GM13977 (cell line): ENCODE measurements at regions not wholly inside any gene's neighbourhood (a gene's known extent, or its start where the extent isn't known, plus 50 kb on each side); places are given as distances from the start of the nearest gene placed in this dataset.
"Not testable (repeated sequence)": the region's sequence is repeated elsewhere in the genome, so short reads cannot be mapped to it uniquely, and the experiment has no call there.

ENCODE experiments used
- DNase-seq: peaks from one replicate; pipeline ENCODE4 v3.0.0; 2012; ENCODE audit warnings: low spot score
- in situ Hi-C: fragments of 300-500 bp; cut with MboI; formaldehyde crosslinking; loops from one replicate; pipeline ENCODE4 v1.12.0; 2022; ENCODE audit warnings: low sequenced_read_pairs, low pct_unique_long_range_greater_than_20kb, mixed read lengths, inconsistent platforms; ENCODE audit not compliant: unreplicated experiment
- TF ChIP-seq, protein P1 (sequence below): IDR thresholded peaks from 2 replicates; pipeline ENCODE4 v1.5.1; 2012; ENCODE audit warnings: mild to moderate bottlenecking, control low read depth; ENCODE audit not compliant: insufficient read depth; ENCODE audit errors: extremely low read depth, missing control alignments

DNA sequence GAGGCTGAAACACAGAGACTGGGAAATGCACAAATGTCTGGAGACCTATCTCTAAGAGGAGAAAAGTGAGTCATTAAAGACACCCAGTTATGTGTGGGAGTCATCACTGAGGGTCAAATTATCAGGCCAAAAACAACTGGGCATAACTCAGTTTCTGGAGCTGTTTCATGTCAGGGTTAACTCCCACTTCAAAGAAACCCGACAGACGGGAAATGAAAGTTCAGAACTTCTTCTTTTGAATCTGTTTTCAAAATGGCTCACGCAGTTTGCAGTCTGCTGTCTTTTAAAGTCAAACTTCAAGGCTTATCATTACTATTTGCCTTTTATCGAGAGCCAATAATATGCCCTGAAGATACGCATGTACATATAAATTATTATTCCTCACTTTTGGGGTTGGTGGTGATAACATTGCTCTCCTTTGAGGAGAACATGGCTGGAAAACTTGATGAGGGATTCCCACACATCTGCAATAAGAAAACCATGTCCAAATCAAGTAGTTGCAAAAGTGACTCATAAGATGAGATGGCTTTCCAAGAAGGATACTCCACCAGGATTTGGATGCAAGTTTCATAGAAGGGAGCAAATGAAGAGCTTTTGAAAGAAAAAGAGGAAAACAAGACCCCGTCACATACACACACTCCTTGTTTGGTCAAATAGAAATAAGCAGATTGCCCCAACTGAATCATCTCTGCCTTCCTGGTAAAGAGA is 341.4 kb downstream of the ADAMTS20 start:
- TF ChIP-seq, protein P1, sequence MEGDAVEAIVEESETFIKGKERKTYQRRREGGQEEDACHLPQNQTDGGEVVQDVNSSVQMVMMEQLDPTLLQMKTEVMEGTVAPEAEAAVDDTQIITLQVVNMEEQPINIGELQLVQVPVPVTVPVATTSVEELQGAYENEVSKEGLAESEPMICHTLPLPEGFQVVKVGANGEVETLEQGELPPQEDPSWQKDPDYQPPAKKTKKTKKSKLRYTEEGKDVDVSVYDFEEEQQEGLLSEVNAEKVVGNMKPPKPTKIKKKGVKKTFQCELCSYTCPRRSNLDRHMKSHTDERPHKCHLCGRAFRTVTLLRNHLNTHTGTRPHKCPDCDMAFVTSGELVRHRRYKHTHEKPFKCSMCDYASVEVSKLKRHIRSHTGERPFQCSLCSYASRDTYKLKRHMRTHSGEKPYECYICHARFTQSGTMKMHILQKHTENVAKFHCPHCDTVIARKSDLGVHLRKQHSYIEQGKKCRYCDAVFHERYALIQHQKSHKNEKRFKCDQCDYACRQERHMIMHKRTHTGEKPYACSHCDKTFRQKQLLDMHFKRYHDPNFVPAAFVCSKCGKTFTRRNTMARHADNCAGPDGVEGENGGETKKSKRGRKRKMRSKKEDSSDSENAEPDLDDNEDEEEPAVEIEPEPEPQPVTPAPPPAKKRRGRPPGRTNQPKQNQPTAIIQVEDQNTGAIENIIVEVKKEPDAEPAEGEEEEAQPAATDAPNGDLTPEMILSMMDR: no peak
- in situ Hi-C loops: no loop called here
- DNase-seq: peak; percentile 44

DNA sequence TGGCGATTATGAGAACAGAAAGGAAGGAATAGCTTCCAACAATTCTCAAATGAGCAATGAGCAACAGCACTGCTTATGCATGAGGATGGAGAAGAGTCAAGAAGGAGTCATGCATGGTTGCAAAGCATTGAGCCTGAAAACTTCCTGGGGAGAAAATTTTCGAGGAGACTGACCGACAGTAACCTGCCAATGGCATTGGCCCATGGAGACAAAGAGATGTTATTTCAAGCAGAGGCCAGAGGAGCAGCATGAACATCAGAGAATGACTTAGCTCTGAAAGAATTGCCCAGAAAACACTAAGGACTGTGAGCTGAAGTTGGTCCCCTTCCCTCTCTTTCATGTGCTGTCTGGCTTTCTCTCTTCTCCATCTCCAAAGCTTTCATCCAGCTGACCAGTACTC is 343.4 kb downstream of the ADAMTS20 start:
- in situ Hi-C loops: no loop called here
- TF ChIP-seq, protein P1: no peak
- no peak for DNase-seq

DNA sequence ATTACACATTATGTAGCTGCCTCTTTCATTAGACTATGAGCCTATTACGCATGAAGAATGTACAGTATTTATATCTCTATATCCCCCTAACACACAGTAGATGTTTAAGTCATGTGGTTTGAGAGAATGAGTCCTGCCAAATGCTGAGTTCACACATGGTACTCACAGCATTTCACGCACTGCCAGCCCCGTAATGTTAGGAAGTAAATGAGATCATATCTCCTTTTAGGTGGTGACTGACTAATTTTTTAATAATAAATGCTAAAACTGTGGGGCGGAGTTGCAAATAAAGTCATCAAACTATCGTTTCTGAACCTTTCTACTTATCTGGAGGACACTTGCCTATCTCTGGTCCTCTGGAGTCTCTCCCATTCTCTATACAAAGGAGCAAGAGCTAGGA is 343.8 kb downstream of the ADAMTS20 start:
- TF ChIP-seq, protein P1: no peak
- in situ Hi-C loops: no loop called here
- DNase-seq: no peak

DNA sequence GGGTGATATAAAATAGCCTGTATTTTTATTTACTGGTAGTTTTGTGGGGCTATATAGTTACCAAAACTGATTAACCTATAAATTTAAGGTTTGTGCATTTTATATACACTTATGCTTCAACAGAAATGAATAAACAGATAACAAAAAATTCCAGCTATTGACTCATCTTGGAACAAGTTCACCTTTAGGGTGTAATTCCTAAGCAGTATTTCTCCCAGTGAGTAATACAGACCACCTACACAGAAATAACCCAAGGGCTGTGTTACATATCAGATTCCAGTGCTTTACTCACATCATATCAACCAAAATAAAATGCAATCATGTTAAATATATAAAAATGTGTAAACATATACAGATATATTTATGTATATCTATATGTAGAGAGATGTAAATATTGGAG is 345.6 kb downstream of the ADAMTS20 start:
- TF ChIP-seq, protein P1: no peak
- DNase-seq: no peak
- in situ Hi-C loops: no loop called here

DNA sequence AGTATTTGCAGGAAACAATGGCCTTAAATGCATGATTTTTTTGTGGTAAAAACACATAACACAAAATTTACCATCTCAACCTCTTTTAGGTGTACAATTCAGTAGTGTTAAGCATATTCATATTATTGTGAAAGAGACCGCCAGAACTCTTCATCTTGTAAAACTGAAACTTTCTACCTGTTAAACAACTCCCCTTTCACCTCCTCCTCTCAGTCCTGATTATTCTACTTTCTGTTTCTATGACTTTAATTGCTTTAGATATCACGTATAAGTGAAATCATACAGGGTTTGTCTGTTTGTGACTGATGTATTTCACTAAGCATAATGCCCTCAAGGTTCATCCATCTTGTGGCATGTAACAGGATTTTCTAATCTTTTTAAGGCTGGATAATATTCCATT is 353.4 kb downstream of the ADAMTS20 start:
- TF ChIP-seq, protein P1: no peak
- no peak for DNase-seq
- in situ Hi-C loops: no loop called here

DNA sequence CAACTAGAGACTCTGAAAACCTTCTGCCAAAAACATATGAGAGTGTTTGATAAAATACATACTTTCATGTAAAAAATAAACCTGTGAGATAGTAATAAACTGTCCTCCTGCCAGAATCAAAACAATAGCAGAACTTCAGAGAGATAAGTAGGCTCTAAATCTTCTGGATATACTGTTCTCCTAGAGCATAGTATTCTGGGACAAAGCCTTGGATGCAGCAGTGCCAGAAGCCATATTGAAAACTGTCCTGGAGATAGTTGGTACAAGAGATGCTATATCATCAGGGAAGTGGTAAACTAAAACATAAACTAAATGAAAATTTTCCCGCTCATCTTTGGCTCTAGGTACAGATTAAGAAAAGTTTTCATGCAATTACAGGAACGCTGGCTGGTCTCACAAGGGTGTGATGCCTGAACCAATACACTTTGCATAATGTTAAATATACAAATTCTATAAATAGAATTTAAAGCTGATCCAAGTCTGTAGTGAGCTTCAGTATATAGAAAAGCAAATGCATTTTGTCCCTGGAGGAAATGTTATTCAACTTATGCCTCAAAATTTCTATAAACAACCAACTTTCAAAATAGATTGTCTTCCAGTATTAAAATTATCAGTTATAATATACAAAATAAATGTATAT is 355.6 kb downstream of the ADAMTS20 start:
- no peak for DNase-seq
- in situ Hi-C loops: no loop called here
- TF ChIP-seq, protein P1: no peak

DNA sequence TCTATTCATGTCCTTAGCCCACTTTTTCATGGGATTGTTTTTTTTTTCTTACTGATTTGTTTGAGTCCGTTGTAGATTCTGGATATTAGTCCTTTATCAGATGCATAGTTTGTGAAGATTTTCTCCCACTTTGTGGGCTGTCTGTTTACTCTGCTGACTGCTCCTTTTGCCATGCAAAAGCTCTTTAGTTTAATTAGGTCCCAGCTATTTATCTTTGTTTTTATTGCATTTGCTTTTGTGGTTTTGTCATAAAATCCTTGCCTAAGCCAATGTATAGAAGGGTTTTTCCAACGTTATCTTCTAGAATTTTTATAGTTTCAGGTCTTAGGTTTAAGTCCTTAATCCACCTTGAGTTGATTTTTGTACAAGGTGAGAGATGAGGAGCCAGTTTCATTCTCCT is 358.9 kb downstream of the ADAMTS20 start:
- DNase-seq, in situ Hi-C loops: not testable (repeated sequence)

DNA sequence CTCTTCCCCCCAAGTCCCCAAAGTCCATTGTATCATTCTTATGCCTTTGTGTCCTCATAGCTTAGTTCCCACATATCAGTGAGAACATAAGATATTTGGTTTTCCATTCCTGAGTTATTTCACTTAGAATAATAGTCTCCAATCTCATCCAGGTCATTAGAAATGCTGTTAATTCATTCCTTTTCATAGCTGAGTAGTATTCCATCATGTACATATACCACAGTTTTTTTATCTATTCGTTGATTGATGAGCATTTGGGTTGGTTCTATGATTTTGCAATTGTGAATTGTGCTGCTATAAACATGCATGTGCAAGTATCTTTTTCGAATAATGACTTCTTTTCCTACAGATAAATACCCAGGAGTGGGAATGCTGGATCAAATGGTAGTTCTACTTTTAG is 359.6 kb downstream of the ADAMTS20 start:
- in situ Hi-C loops, DNase-seq: not testable (repeated sequence)
